NCI-H1417 (cell line): ENCODE measurements at regions not wholly inside any gene's neighbourhood (a gene's known extent, or its start where the extent isn't known, plus 50 kb on each side); places are given as distances from the start of the nearest gene placed in this dataset.

Experiments
- DNase-seq, 3 experiments: peaks; one replicate each; lab custom pipeline; 2025; lab: John Stamatoyannopoulos, UW

DNA sequence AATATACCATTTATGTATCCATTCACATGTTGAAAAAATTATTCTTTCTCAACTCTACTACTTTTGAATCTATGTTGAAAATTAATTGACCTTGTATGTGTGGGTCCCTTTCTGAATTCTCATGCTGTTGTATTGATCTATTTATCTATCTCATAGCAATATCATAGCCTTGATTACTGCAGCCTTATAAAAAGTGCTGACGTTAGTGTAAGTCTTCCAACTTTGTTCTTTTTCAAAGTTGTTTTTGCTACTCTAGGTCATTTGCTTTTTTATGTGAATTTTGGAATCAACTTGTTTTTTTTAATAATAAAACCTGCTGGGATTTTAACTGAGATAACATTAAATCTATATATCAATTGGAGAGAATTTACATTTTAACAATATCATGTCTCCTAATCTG is 52.2 kb upstream of the PAX3 start:
- DNase-seq: no peak

- DNase-seq: no peak
These were observed 54.2 kb upstream of the PAX3 start for GRCh38 chr2:222352981-222353380.

DNA sequence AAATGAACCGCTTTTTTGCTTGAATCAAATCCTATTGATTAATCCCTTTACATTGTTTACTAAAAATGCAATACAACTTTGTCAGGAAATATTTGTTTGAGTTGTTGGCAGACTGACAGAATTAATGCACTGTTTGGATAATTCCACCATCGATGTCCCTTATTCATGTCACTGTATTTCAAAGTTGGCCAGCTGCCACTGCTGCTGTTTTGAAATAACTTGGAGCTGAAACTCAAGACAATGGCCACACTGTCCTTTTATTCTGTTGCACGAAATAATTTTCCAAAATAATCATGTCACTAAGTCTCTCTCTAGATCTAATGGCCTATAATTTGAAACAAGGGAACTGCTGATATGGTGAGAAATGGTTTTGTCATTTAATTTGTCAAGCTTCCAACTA is 55.2 kb upstream of the PAX3 start:
- DNase-seq: peak in 1 of 3 experiments; percentile 36

DNA sequence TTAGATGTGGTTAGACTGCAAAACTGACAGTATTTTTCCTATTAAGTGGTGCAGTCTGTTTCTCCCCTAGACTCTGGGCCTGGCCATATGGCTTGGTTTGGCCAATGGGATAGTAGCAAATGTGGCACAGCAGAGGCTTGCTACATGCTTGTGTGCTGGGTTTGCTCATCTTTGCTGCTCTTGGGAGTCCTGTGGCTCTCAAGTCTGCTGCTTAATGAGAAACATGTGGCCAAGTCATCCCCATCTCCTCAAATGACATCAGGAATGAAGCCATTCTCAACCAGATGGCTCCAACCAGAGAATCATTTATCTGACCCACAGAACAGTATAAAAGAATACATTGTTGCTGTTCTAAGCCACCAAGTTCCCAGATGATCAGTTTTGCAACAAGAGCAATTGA is 57.1 kb upstream of the PAX3 start:
- DNase-seq: no peak

DNA sequence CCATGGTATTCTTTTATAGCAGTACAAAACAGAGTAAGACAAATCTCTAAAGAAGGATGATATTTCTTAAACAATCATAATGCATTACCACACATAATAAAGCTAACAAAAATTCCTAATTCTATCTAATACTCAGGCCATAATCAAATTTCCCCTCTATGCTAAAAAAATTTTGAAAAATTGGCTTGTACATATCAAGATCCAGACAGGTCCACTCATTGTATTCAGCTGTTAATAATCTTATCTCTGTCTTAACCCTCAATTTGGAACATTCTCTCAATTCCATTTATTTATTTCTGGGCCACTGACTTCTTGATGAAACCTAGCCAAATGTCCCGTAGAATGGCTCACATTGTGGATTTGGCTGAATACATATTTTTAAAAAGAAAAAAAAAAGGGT is 59.1 kb upstream of the PAX3 start:
- DNase-seq: no peak

GRCh38 chr2:222358876-222359275 is 60.1 kb upstream of the PAX3 start:
- DNase-seq: no peak

DNA sequence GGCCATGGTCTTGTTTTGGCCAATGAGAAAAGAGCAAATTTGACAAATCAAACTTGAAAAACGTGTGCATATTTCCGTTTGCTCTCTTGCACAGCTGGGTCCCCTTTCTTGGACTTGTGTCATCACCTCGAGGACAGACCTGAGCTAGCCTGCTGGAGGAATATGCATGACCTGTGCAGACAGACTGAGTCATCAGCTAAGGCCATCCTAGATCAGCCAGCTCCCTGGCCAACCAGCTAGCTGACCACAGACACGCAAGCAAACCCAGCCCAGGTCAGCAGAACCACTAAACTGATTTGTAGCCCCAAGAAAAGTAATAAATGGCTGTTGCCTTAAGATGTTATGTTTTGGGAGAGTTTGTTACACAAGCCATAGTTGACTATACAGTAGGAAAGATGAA is 61.3 kb upstream of the PAX3 start:
- no peak for DNase-seq

GRCh38 chr2:222360997-222361396 is 62.2 kb upstream of the PAX3 start:
- DNase-seq: no peak

DNA sequence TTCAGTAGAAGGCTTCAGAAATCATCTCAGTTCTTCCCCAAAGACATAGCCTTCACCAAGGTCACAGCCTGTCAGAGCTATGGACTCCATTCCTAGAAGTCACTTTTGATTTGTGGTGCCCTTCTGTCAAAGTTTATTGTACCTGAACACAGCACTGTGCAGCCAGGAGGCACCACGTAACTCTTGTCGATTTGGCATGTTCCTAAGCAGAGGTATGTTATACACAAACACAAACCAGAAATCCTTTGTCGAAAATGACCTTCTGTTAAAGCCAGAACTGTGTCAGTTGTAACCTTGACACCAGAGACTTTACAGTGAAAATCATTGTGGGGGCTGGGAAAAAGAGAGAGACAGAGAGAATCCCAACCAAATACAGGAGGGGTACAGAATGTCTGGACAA is 62.6 kb upstream of the SGPP2 start:
- DNase-seq: no peak

DNA sequence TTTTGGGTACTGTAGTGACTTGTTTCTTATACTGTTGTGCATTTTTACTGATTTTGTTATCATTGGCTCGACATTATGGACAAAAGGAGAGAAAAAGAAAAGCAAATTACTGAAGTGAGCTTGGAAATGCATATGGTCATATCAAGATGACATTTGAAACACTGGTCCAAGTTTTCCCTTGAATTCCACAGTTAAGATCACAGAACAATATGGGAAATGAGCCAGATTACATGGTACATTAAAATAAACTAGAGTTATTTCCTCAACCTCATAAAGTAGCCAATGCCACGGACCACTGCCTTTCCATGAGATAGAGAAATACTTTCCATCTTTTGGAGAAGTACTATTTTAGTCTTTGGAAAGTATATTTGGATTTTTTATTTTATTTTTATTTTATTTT is 62.0 kb upstream of the SGPP2 start:
- no peak for DNase-seq

- no peak for DNase-seq
These were observed 60.0 kb upstream of the SGPP2 start for GRCh38 chr2:222364285-222364895.

GRCh38 chr2:222368280-222368679 is 56.1 kb upstream of the SGPP2 start:
- peak; percentile 39 to 53 (median 44) for DNase-seq

DNA sequence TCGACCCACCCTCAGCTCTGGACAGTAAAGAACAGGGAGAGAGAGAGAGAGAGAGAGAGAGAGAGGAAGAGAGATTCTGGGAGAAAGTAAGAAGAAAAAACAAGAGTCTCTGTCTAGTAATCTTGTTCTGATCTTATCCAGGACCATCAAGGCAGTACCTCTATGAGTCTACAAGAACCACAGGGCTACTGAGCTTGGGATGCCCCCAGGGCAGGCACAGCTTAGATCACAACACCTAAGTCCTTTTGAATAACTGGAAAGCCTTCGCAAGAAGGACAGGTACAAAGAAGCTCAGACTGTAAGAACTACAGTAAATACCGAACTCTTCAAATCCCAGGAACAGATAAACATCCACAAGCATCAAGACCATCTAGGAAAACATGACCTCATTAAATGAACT is 51.4 kb upstream of the SGPP2 start:
- DNase-seq: no peak
